NB4 (cell line): ENCODE measurements at regions not wholly inside any gene's neighbourhood (a gene's known extent, or its start where the extent isn't known, plus 50 kb on each side); places are given as distances from the start of the nearest gene placed in this dataset.

Source experiments
- MYC ChIP-seq: IDR thresholded peaks from 2 replicates; pipeline ENCODE4 v1.6.1; 2011; ENCODE audit warnings: low read depth, low read length
- POLR2A ChIP-seq: IDR thresholded peaks from 2 replicates; pipeline ENCODE4 v1.6.1; 2011; ENCODE audit warnings: mild to moderate bottlenecking; ENCODE audit not compliant: insufficient read length; ENCODE audit errors: extremely low read depth
- TF ChIP-seq, protein P1 (sequence below): IDR thresholded peaks from one replicate; pipeline ENCODE4 v1.5.1; 2012; ENCODE audit warnings: low read depth, low read length
- TF ChIP-seq, protein P2 (sequence below): IDR thresholded peaks from 2 replicates; pipeline ENCODE4 v1.6.1; 2011; ENCODE audit warnings: low read depth, low read length

DNA sequence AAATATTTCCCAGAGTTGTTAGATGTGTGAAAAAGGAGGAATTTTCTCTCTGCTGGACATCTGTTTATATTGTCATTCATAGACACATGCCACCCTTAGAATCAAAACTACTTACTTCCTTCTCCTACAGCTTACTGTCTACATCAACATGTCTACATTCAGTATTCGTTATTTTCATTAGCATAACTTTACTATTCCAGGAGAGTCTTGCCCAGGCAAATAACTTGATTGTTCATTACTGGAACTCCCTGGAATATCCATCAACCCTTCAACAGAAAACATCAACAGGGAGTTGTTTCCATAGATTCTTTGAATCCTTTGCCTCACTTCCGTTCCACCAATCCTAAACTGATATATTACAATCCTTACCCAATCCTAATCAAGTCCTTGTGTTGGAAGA lies 457.5 kb upstream of the ZNF608 start:
- no peak for TF ChIP-seq POLR2A
- TF ChIP-seq, protein P1, sequence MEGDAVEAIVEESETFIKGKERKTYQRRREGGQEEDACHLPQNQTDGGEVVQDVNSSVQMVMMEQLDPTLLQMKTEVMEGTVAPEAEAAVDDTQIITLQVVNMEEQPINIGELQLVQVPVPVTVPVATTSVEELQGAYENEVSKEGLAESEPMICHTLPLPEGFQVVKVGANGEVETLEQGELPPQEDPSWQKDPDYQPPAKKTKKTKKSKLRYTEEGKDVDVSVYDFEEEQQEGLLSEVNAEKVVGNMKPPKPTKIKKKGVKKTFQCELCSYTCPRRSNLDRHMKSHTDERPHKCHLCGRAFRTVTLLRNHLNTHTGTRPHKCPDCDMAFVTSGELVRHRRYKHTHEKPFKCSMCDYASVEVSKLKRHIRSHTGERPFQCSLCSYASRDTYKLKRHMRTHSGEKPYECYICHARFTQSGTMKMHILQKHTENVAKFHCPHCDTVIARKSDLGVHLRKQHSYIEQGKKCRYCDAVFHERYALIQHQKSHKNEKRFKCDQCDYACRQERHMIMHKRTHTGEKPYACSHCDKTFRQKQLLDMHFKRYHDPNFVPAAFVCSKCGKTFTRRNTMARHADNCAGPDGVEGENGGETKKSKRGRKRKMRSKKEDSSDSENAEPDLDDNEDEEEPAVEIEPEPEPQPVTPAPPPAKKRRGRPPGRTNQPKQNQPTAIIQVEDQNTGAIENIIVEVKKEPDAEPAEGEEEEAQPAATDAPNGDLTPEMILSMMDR: no peak
- TF ChIP-seq, protein P2, sequence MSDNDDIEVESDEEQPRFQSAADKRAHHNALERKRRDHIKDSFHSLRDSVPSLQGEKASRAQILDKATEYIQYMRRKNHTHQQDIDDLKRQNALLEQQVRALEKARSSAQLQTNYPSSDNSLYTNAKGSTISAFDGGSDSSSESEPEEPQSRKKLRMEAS: no peak
- no peak for TF ChIP-seq MYC
